Adrenal gland (tissue), 5 donors: ENCODE measurements at regions not wholly inside any gene's neighbourhood (a gene's known extent, or its start where the extent isn't known, plus 50 kb on each side); places are given as distances from the start of the nearest gene placed in this dataset.

Experiments used
- CTCF ChIP-seq, 6 experiments: fragments of 450-650 bp in 4 of 6; fragments of 200-600 bp in 2 of 6; sonication (generic) in 1 of 6; IDR thresholded peaks; 1 replicate in 5 of 6; 2 replicates in 1 of 6; pipeline versions ENCODE4 v1.5.1 to v1.8.0; 2016 to 2021; ENCODE audit warnings: antibody characterized with exemption in 6 of 6, mild to moderate bottlenecking in 2 of 6, moderate library complexity in 1 of 6
- POLR2A ChIP-seq, 2 donors: fragments of 450-650 bp; IDR thresholded peaks; one replicate each; pipeline ENCODE4 v1.6.1; 2017; ENCODE audit warnings: antibody characterized with exemption in 2 of 2, mild to moderate bottlenecking in 2 of 2, moderate library complexity in 1 of 2
- donor health status: DM: no; HTN: no; CAD: no.

- no peak for TF ChIP-seq CTCF (IDR thresholded peaks at IDR 0.05)
- TF ChIP-seq POLR2A (IDR thresholded peaks at IDR 0.05), result no peak
Observed at GRCh38 chr12:91818227-91819131, 327.2 kb downstream of the BTG1 start.
